ENCODE measurements at regions not wholly inside any gene's neighbourhood (a gene's known extent, or its start where the extent isn't known, plus 50 kb on each side); places are given as distances from the start of the nearest gene placed in this dataset.

DNA sequence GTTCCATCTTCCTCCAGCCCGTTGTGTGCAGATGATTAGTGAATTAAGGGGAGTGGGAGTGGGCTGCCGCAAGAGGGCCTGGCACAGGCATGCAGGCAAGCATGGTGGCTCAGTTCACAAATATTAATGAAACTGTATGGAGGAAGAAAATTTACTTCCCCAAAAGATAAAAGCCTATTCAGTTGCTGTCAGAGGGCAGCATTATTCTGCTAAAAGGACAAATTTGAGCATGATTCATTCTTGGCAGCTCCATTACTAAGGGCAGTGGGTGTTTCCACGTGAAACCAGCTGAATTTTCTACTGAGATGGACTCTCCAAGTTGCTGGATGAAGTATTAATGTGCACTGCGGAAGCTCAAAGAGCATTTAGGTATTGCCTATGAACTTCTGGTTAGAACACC, 90.9 kb upstream of the WDR11 start:
- H3K9ac ChIP-seq (ENCODE audit: low read length) = no peak overlapping the region
- H3K79me1 ChIP-seq (ENCODE audit: low read length) = no peaks in the 10 kb centered on the region
- H3K23ac ChIP-seq (ENCODE audit: low read length) = no peak overlapping the region
- H3K56ac ChIP-seq (ENCODE audit: low read length) = no peak overlapping the region
- no peaks in the 10 kb centered on the region for H3K79me2 ChIP-seq (ENCODE audit: control insufficient read depth, insufficient read depth, low read length)
- H3K4me1 ChIP-seq (ENCODE audit: control insufficient read depth, low read depth, low read length) = no peaks in the 10 kb centered on the region
- no peak overlapping the region for H3K18ac ChIP-seq (ENCODE audit: low read length)
- no peaks in the 10 kb centered on the region for H3K27me3 ChIP-seq (ENCODE audit: insufficient read depth, low read length, poor library complexity)
- no peak overlapping the region for H3K27ac ChIP-seq (ENCODE audit: low read depth, low read length)
- H3K36me3 ChIP-seq (ENCODE audit: control insufficient read depth, insufficient read depth, low read length) = no peaks in the 10 kb centered on the region
- no CpG with 5 or more reads among the region's 4 CpGs for WGBS (ENCODE audit: extremely low coverage, insufficient coverage, low lambda C conversion rate)
- H3K4ac ChIP-seq (ENCODE audit: low read depth, low read length) = no peak overlapping the region
- H3K4me2 ChIP-seq (ENCODE audit: low read length) = no peak overlapping the region
- H2BK120ac ChIP-seq (ENCODE audit: low read depth, low read length) = no peak overlapping the region
- no peak overlapping the region for H2BK15ac ChIP-seq (replicated peaks; ENCODE audit: low read depth)
- H4K8ac ChIP-seq (ENCODE audit: low read depth, low read length) = no peak overlapping the region
- no peak overlapping the region for H3K4me3 ChIP-seq (ENCODE audit: low read length)
- no peak overlapping the region for H2AK5ac ChIP-seq (ENCODE audit: low read length)
- no peak overlapping the region for H4K5ac ChIP-seq (ENCODE audit: low read length)
- DNase-seq = no peak
- H2BK5ac ChIP-seq (ENCODE audit: low read length) = no peak overlapping the region

DNA sequence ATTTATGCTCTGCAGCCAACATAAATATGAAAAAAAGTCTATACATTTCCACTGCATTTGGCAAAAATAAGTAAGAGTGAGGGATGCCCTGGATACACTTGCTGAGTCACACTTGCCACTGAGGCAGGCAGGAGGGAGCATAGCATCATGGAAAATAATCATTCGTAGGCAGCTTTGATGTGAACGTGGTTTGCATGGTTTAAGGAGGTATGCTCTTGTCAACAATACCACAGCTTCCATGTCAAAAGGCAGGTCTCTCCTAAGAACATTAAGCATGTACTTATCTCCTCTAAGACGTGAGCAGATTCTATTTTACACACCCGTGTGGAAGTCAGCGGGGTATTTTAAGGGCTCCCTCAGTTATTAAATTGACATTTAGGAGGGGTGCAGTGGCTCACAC, 89.2 kb upstream of the WDR11 start:
- H3K18ac ChIP-seq (ENCODE audit: low read length) = no peak overlapping the region

GRCh38 chr10:120765226-120765803, 85.8 kb upstream of the WDR11 start:
- no peaks in the 10 kb centered on the region for H3K27me3 ChIP-seq (ENCODE audit: insufficient read depth, low read length, poor library complexity)
- H2BK5ac ChIP-seq (ENCODE audit: low read length) = no peak overlapping the region
- DNase-seq = no peak
- H3K18ac ChIP-seq (ENCODE audit: low read length) = no peak overlapping the region
- no peaks in the 10 kb centered on the region for H3K79me2 ChIP-seq (ENCODE audit: control insufficient read depth, insufficient read depth, low read length)
- H3K36me3 ChIP-seq (ENCODE audit: control insufficient read depth, insufficient read depth, low read length) = no peaks in the 10 kb centered on the region
- H2BK15ac ChIP-seq (replicated peaks; ENCODE audit: low read depth) = no peak overlapping the region
- H3K4me2 ChIP-seq (ENCODE audit: low read length) = no peak overlapping the region
- H3K27ac ChIP-seq (ENCODE audit: low read depth, low read length) = no peak overlapping the region
- H3K4ac ChIP-seq (ENCODE audit: low read depth, low read length) = no peak overlapping the region
- no peak overlapping the region for H2BK120ac ChIP-seq (ENCODE audit: low read depth, low read length)
- no CpG with 5 or more reads among the region's 1 CpG for WGBS (ENCODE audit: extremely low coverage, insufficient coverage, low lambda C conversion rate)
- no peak overlapping the region for H2AK5ac ChIP-seq (ENCODE audit: low read length)
- no peak overlapping the region for H4K8ac ChIP-seq (ENCODE audit: low read depth, low read length)
- H4K5ac ChIP-seq (ENCODE audit: low read length) = no peak overlapping the region
- no peak overlapping the region for H3K23ac ChIP-seq (ENCODE audit: low read length)
- H3K9ac ChIP-seq (ENCODE audit: low read length) = no peak overlapping the region
- no peaks in the 10 kb centered on the region for H3K79me1 ChIP-seq (ENCODE audit: low read length)
- no peak overlapping the region for H3K4me3 ChIP-seq (ENCODE audit: low read length)
- no peak overlapping the region for H3K56ac ChIP-seq (ENCODE audit: low read length)
- no peaks in the 10 kb centered on the region for H3K4me1 ChIP-seq (ENCODE audit: control insufficient read depth, low read depth, low read length)

More for the DNA sequence above, 89.2 kb upstream of the WDR11 start:
- Histone ChIP-seq H3K79me2 (ENCODE audit: control insufficient read depth, insufficient read depth, low read length) (no peaks in the 10 kb centered on the region), H3K79me1 (ENCODE audit: low read length) (no peaks in the 10 kb centered on the region), H4K5ac (ENCODE audit: low read length) (no peak overlapping the region), H3K4me2 (ENCODE audit: low read length) (no peak overlapping the region), H3K4me1 (ENCODE audit: control insufficient read depth, low read depth, low read length) (no peaks in the 10 kb centered on the region), H2BK15ac (replicated peaks; ENCODE audit: low read depth) (no peak overlapping the region), H3K27ac (ENCODE audit: low read depth, low read length) (no peak overlapping the region), H3K4ac (ENCODE audit: low read depth, low read length) (no peak overlapping the region), H3K27me3 (ENCODE audit: insufficient read depth, low read length, poor library complexity) (no peaks in the 10 kb centered on the region), H3K36me3 (ENCODE audit: control insufficient read depth, insufficient read depth, low read length) (no peaks in the 10 kb centered on the region), H2AK5ac (ENCODE audit: low read length) (no peak overlapping the region), H4K8ac (ENCODE audit: low read depth, low read length) (no peak overlapping the region), H3K9ac (ENCODE audit: low read length) (no peak overlapping the region), H2BK5ac (ENCODE audit: low read length) (no peak overlapping the region), H2BK120ac (ENCODE audit: low read depth, low read length) (no peak overlapping the region), H3K23ac (ENCODE audit: low read length) (no peak overlapping the region), H3K56ac (ENCODE audit: low read length) (no peak overlapping the region), H3K4me3 (ENCODE audit: low read length) (no peak overlapping the region)
- no CpG with 5 or more reads among the region's 5 CpGs for WGBS (ENCODE audit: extremely low coverage, insufficient coverage, low lambda C conversion rate)
- DNase-seq = no peak

- Histone ChIP-seq H4K5ac (ENCODE audit: low read length) (no peak overlapping the region), H3K27me3 (ENCODE audit: insufficient read depth, low read length, poor library complexity) (no peaks in the 10 kb centered on the region), H3K9ac (ENCODE audit: low read length) (no peak overlapping the region), H3K56ac (ENCODE audit: low read length) (no peak overlapping the region), H3K36me3 (ENCODE audit: control insufficient read depth, insufficient read depth, low read length) (no peaks in the 10 kb centered on the region), H2AK5ac (ENCODE audit: low read length) (no peak overlapping the region), H3K4me3 (ENCODE audit: low read length) (no peak overlapping the region), H2BK5ac (ENCODE audit: low read length) (no peak overlapping the region), H3K4ac (ENCODE audit: low read depth, low read length) (no peak overlapping the region), H3K79me1 (ENCODE audit: low read length) (no peaks in the 10 kb centered on the region), H2BK120ac (ENCODE audit: low read depth, low read length) (no peak overlapping the region), H3K27ac (ENCODE audit: low read depth, low read length) (no peak overlapping the region), H4K8ac (ENCODE audit: low read depth, low read length) (no peak overlapping the region), H3K18ac (ENCODE audit: low read length) (no peak overlapping the region), H2BK15ac (replicated peaks; ENCODE audit: low read depth) (no peak overlapping the region), H3K79me2 (ENCODE audit: control insufficient read depth, insufficient read depth, low read length) (no peaks in the 10 kb centered on the region), H3K23ac (ENCODE audit: low read length) (no peak overlapping the region), H3K4me2 (ENCODE audit: low read length) (no peak overlapping the region), H3K4me1 (ENCODE audit: control insufficient read depth, low read depth, low read length) (no peaks in the 10 kb centered on the region)
- no CpG with 5 or more reads among the region's 3 CpGs for WGBS (ENCODE audit: extremely low coverage, insufficient coverage, low lambda C conversion rate)
- DNase-seq = no peak
Observed at GRCh38 chr10:120768227-120768626, 82.9 kb upstream of the WDR11 start.

- Histone ChIP-seq H3K56ac (ENCODE audit: low read length) (no peak overlapping the region), H3K23ac (ENCODE audit: low read length) (no peak overlapping the region), H3K27ac (ENCODE audit: low read depth, low read length) (no peak overlapping the region), H3K18ac (ENCODE audit: low read length) (no peak overlapping the region), H3K4me2 (ENCODE audit: low read length) (no peak overlapping the region), H3K4me1 (ENCODE audit: control insufficient read depth, low read depth, low read length) (no peaks in the 10 kb centered on the region), H3K36me3 (ENCODE audit: control insufficient read depth, insufficient read depth, low read length) (no peaks in the 10 kb centered on the region), H3K79me1 (ENCODE audit: low read length) (no peaks in the 10 kb centered on the region), H2BK120ac (ENCODE audit: low read depth, low read length) (no peak overlapping the region), H2BK15ac (replicated peaks; ENCODE audit: low read depth) (no peak overlapping the region), H3K27me3 (ENCODE audit: insufficient read depth, low read length, poor library complexity) (no peaks in the 10 kb centered on the region), H2BK5ac (ENCODE audit: low read length) (no peak overlapping the region), H2AK5ac (ENCODE audit: low read length) (no peak overlapping the region), H3K79me2 (ENCODE audit: control insufficient read depth, insufficient read depth, low read length) (no peaks in the 10 kb centered on the region), H3K4ac (ENCODE audit: low read depth, low read length) (no peak overlapping the region), H4K5ac (ENCODE audit: low read length) (no peak overlapping the region), H3K4me3 (ENCODE audit: low read length) (no peak overlapping the region), H4K8ac (ENCODE audit: low read depth, low read length) (no peak overlapping the region), H3K9ac (ENCODE audit: low read length) (no peak overlapping the region)
- no CpG with 5 or more reads among the region's 4 CpGs for WGBS (ENCODE audit: extremely low coverage, insufficient coverage, low lambda C conversion rate)
- no peak for DNase-seq
Observed at GRCh38 chr10:120770496-120770895, 80.7 kb upstream of the WDR11 start.

- no peak overlapping the region for H3K4ac ChIP-seq (ENCODE audit: low read depth, low read length)
- no peaks in the 10 kb centered on the region for H3K79me2 ChIP-seq (ENCODE audit: control insufficient read depth, insufficient read depth, low read length)
- H2AK5ac ChIP-seq (ENCODE audit: low read length) = no peak overlapping the region
- H3K27ac ChIP-seq (ENCODE audit: low read depth, low read length) = no peak overlapping the region
- H3K18ac ChIP-seq (ENCODE audit: low read length) = no peak overlapping the region
- no peak overlapping the region for H3K4me2 ChIP-seq (ENCODE audit: low read length)
- no peak overlapping the region for H2BK15ac ChIP-seq (replicated peaks; ENCODE audit: low read depth)
- no peak overlapping the region for H3K4me3 ChIP-seq (ENCODE audit: low read length)
- H4K8ac ChIP-seq (ENCODE audit: low read depth, low read length) = no peak overlapping the region
- H3K56ac ChIP-seq (ENCODE audit: low read length) = no peak overlapping the region
- no peak overlapping the region for H2BK120ac ChIP-seq (ENCODE audit: low read depth, low read length)
- WGBS (ENCODE audit: extremely low coverage, insufficient coverage, low lambda C conversion rate) = no CpG with 5 or more reads among the region's 1 CpG
- H3K4me1 ChIP-seq (ENCODE audit: control insufficient read depth, low read depth, low read length) = no peaks in the 10 kb centered on the region
- H2BK5ac ChIP-seq (ENCODE audit: low read length) = no peak overlapping the region
- H4K5ac ChIP-seq (ENCODE audit: low read length) = no peak overlapping the region
- no peak overlapping the region for H3K9ac ChIP-seq (ENCODE audit: low read length)
- H3K27me3 ChIP-seq (ENCODE audit: insufficient read depth, low read length, poor library complexity) = no peaks in the 10 kb centered on the region
- no peaks in the 10 kb centered on the region for H3K36me3 ChIP-seq (ENCODE audit: control insufficient read depth, insufficient read depth, low read length)
- no peak overlapping the region for H3K23ac ChIP-seq (ENCODE audit: low read length)
- DNase-seq = no peak
- no peaks in the 10 kb centered on the region for H3K79me1 ChIP-seq (ENCODE audit: low read length)
Observed at GRCh38 chr10:120776442-120776841, 74.7 kb upstream of the WDR11 start.
